GM12878 (cell line): ENCODE measurements at regions not wholly inside any gene's neighbourhood (a gene's known extent, or its start where the extent isn't known, plus 50 kb on each side); places are given as distances from the start of the nearest gene placed in this dataset.

Experiments used
- EGR1 ChIP-seq, 2 experiments: IDR thresholded peaks; 1 replicate in 1 of 2; 2 replicates in 1 of 2; pipeline ENCODE4 v1.6.1; 2011 to 2012; ENCODE audit warnings: low read depth in 2 of 2, low read length in 2 of 2, borderline replicate concordance in 1 of 2, mild to moderate bottlenecking in 1 of 2, moderate library complexity in 1 of 2
- EP300 ChIP-seq, 2 experiments: fragments of 150-350 bp in 1 of 2; IDR thresholded peaks; 2 replicates each; pipeline ENCODE4 v1.6.1; 2011 to 2012; ENCODE audit warnings: low read depth in 2 of 2, low read length in 2 of 2, borderline replicate concordance in 1 of 2, improper control_type of control experiment in 1 of 2, inconsistent platforms in 1 of 2; ENCODE audit not compliant: control insufficient read depth in 1 of 2
- MEF2B ChIP-seq: fragments of 450-650 bp; IDR thresholded peaks from 2 replicates; pipeline ENCODE4 v1.6.1; 2018; ENCODE audit warnings: mild to moderate bottlenecking, moderate library complexity; ENCODE audit not compliant: partially characterized antibody, poor library complexity, severe bottlenecking
- NFIC ChIP-seq: IDR thresholded peaks from 2 replicates; pipeline ENCODE4 v1.6.1; 2012; ENCODE audit warnings: low read depth, mild to moderate bottlenecking, inconsistent platforms, low read length, moderate library complexity
- POLR2A ChIP-seq: IDR thresholded peaks from 2 replicates; pipeline ENCODE4 v1.6.1; 2011; ENCODE audit warnings: low read depth, mild to moderate bottlenecking, low read length
- SPI1 ChIP-seq: IDR thresholded peaks from 2 replicates; pipeline ENCODE4 v1.6.1; 2011; ENCODE audit warnings: low read depth, mild to moderate bottlenecking, low read length, moderate library complexity, borderline replicate concordance; ENCODE audit not compliant: insufficient read depth
- SUZ12 ChIP-seq: fragments of 200-600 bp; sonication (generic); IDR thresholded peaks from one replicate; pipeline ENCODE4 v1.6.1; 2018; ENCODE audit warnings: antibody characterized with exemption, mild to moderate bottlenecking; ENCODE audit not compliant: unreplicated experiment
- ZSCAN29 ChIP-seq: fragments of 450-650 bp; IDR thresholded peaks from 2 replicates; pipeline ENCODE4 v1.6.1; 2017; ENCODE audit warnings: mild to moderate bottlenecking, moderate library complexity

GRCh38 chr2:45285771-45286390 is 276.6 kb upstream of the SIX2 start:
- TF ChIP-seq MEF2B (no peak), NFIC (no peak), POLR2A (no peak), ZSCAN29 (no peak), EP300 (IDR thresholded peaks at IDR 0.05; ENCODE audit: borderline replicate concordance in 1 of 2, control insufficient read depth in 1 of 2, low read depth in 2 of 2, low read length in 2 of 2) (no peak), EGR1 (IDR thresholded peaks at IDR 0.05; ENCODE audit: borderline replicate concordance in 1 of 2, low read depth in 2 of 2, low read length in 2 of 2) (no peak), SUZ12 (no peak), SPI1 (no peak)
